PC-9 (cell line): ENCODE measurements at regions not wholly inside any gene's neighbourhood (a gene's known extent, or its start where the extent isn't known, plus 50 kb on each side); places are given as distances from the start of the nearest gene placed in this dataset.

Experiments
- BruUV-seq: library from RNA; stranded (reverse); fragments of 400-500 nt; replicated peaks from 2 replicates; lab custom pipeline; 2021; lab: Mats Ljungman, UMichigan
- CTCF ChIA-PET: fragments of 300-600 bp; sonication (Branson Sonifier 250); formaldehyde crosslinking; loops from one replicate; lab custom pipeline; 2022; ENCODE audit warnings: antibody characterized with exemption; lab: Charles Lee
- POLR2A ChIA-PET: fragments of 300-600 bp; sonication (Branson Sonifier 250); formaldehyde crosslinking; loops from one replicate; lab custom pipeline; 2022; ENCODE audit warnings: antibody characterized with exemption; ENCODE audit not compliant: unreplicated experiment; lab: Charles Lee
- DNase-seq, 2 experiments: peaks; one replicate each; pipeline versions ENCODE4 v3.0.0 to v3.0.0-alpha.2; 2015 to 2022; ENCODE audit warnings: mixed read lengths in 1 of 2
- H2AFZ ChIP-seq: fragments of 200-600 bp; sonication (generic); 2 replicates; pipeline ENCODE4 v1.8.1; 2017; ENCODE audit warnings: antibody characterized with exemption
- H3F3A ChIP-seq: fragments of 200-600 bp; sonication (generic); 2 replicates; pipeline ENCODE4 v1.8.1; 2017; ENCODE audit warnings: antibody characterized with exemption, mild to moderate bottlenecking, low read depth; ENCODE audit not compliant: insufficient read depth
- H3K27ac ChIP-seq: fragments of 200-600 bp; sonication (generic); 2 replicates; pipeline ENCODE4 v1.6.1; 2016; ENCODE audit warnings: mixed run types
- H3K27me3 ChIP-seq: fragments of 200-600 bp; sonication (generic); 2 replicates; pipeline ENCODE4 v1.6.1; 2016; ENCODE audit warnings: low read depth, mixed run types; ENCODE audit not compliant: insufficient read depth
- H3K36me3 ChIP-seq: fragments of 200-600 bp; sonication (generic); 2 replicates; pipeline ENCODE4 v1.6.1; 2016; ENCODE audit warnings: low read depth, mixed run types
- H3K4me1 ChIP-seq: fragments of 200-600 bp; sonication (generic); replicated peaks from 2 replicates; pipeline ENCODE4 v1.6.1; 2016; ENCODE audit warnings: mixed run types; ENCODE audit not compliant: insufficient read depth
- H3K4me2 ChIP-seq: fragments of 200-600 bp; sonication (generic); 2 replicates; pipeline ENCODE4 v1.6.1; 2017; ENCODE audit warnings: mixed run types
- H3K4me3 ChIP-seq: fragments of 200-600 bp; sonication (generic); 2 replicates; pipeline ENCODE4 v1.6.1; 2016; ENCODE audit warnings: mixed run types
- H3K79me2 ChIP-seq: fragments of 200-600 bp; sonication (generic); 2 replicates; pipeline ENCODE4 v1.6.1; 2017; ENCODE audit warnings: low read depth, mixed run types
- H3K9me2 ChIP-seq: fragments of 200-600 bp; sonication (generic); 2 replicates; pipeline ENCODE4 v1.8.1; 2017; ENCODE audit warnings: mild to moderate bottlenecking; ENCODE audit not compliant: insufficient read depth
- H3K9me3 ChIP-seq: fragments of 200-600 bp; sonication (generic); 2 replicates; pipeline ENCODE4 v1.8.1; 2016; ENCODE audit warnings: low read depth; ENCODE audit not compliant: insufficient read depth
- H4K20me1 ChIP-seq: fragments of 200-600 bp; sonication (generic); 2 replicates; pipeline ENCODE4 v1.8.1; 2017; ENCODE audit not compliant: insufficient read depth
- EZH2 ChIP-seq: fragments of 200-600 bp; sonication (generic); IDR thresholded peaks from 2 replicates; pipeline ENCODE4 v1.8.0; 2017; ENCODE audit warnings: antibody characterized with exemption, low read depth
- intact Hi-C: fragments of 100-400 bp; cut with micrococcal nuclease; formaldehyde crosslinking; loops from one replicate; pipeline ENCODE4 v1.10.0; 2022; ENCODE audit not compliant: unreplicated experiment
- TF ChIP-seq, protein P1 (sequence below): fragments of 200-600 bp; sonication (generic); conservative IDR thresholded peaks from 2 replicates; pipeline ENCODE4 v1.6.1; 2017; ENCODE audit warnings: mixed run types, antibody characterized with exemption, mild to moderate bottlenecking, moderate library complexity

DNA sequence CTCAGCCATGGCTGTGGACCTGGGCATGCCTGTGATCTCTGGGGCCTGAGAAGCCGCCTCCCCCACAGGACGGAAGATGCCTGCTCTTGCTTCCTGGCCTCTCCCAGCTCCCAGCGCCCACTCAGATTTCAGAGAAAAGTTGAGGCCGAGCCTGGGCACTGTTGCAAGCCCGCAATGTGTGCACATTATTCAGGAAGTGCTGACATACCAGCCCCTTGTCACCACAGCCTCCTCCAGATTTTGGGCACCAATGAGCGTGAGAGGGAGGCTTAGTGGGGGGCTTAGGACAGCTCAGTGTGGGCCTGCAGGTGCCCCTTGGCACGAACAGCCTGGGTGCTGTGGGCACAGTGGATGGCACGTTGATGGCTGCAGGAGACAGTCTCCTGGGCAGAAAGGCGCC lies 1400.9 kb upstream of the ALCAM start:
- no peak overlapping the region for H3K27ac ChIP-seq
- intact Hi-C loops = no loop called here
- no peak overlapping the region for H3K4me2 ChIP-seq
- no peak overlapping the region for H3K4me3 ChIP-seq
- no peaks in the 10 kb centered on the region for H3K27me3 ChIP-seq
- H3K79me2 ChIP-seq = no peaks in the 10 kb centered on the region
- no TSS peak for BruUV-seq
- no peaks in the 10 kb centered on the region for H3F3A ChIP-seq
- no peaks in the 10 kb centered on the region for H3K4me1 ChIP-seq
- H4K20me1 ChIP-seq = no peaks in the 10 kb centered on the region
- ChIA-PET POLR2A (no interaction called here), CTCF (no interaction called here)
- no peaks in the 10 kb centered on the region for H3K9me3 ChIP-seq
- H2AFZ ChIP-seq = no peak overlapping the region
- TF ChIP-seq, protein P1, sequence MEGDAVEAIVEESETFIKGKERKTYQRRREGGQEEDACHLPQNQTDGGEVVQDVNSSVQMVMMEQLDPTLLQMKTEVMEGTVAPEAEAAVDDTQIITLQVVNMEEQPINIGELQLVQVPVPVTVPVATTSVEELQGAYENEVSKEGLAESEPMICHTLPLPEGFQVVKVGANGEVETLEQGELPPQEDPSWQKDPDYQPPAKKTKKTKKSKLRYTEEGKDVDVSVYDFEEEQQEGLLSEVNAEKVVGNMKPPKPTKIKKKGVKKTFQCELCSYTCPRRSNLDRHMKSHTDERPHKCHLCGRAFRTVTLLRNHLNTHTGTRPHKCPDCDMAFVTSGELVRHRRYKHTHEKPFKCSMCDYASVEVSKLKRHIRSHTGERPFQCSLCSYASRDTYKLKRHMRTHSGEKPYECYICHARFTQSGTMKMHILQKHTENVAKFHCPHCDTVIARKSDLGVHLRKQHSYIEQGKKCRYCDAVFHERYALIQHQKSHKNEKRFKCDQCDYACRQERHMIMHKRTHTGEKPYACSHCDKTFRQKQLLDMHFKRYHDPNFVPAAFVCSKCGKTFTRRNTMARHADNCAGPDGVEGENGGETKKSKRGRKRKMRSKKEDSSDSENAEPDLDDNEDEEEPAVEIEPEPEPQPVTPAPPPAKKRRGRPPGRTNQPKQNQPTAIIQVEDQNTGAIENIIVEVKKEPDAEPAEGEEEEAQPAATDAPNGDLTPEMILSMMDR = no peak
- no peak for TF ChIP-seq EZH2
- H3K9me2 ChIP-seq = peaks cover 3% of the 10 kb centered on the region; the same call in 1 of the 2 replicates
- no peak for DNase-seq
- no peaks in the 10 kb centered on the region for H3K36me3 ChIP-seq

DNA sequence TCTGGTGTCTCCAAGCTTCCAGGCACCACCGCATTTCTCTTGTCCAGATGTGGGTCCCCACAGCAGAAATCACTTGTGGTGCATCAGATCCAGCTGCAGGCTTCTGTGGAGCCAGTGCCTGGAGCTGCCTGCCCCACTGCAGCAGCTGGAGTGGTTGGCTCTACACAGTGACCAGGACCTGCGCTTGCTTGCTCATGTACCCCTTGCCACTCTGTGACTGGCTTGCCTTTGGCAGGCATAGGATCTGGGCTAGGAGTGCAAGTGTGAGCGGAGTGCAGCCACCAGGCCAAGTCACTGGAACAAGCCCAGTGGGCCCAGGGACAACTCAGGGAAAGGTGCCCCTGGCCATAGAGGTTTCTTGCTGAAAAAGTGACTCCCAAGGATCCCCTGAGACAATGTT lies 1400.0 kb upstream of the ALCAM start:
- Histone ChIP-seq H3K79me2 (no peaks in the 10 kb centered on the region), H3F3A (no peaks in the 10 kb centered on the region), H3K4me2 (no peak overlapping the region), H4K20me1 (no peaks in the 10 kb centered on the region), H3K4me1 (no peaks in the 10 kb centered on the region), H3K27ac (no peak overlapping the region), H3K9me2 (peaks cover 8% of the 10 kb centered on the region; the same call in 1 of the 2 replicates), H3K4me3 (no peak overlapping the region), H3K9me3 (no peaks in the 10 kb centered on the region), H3K36me3 (no peaks in the 10 kb centered on the region), H2AFZ (no peak overlapping the region), H3K27me3 (no peaks in the 10 kb centered on the region)
- TF ChIP-seq EZH2 = no peak
- TF ChIP-seq, protein P1 = no peak
- BruUV-seq = no TSS peak
- DNase-seq = no peak
- ChIA-PET CTCF (no interaction called here), POLR2A (interaction anchor here (0.7 kb wide), 1 partner anchor 115 kb away, joined by 6 read pairs; no protein-coding TSS in a partner anchor)
- intact Hi-C loops = no loop called here

DNA sequence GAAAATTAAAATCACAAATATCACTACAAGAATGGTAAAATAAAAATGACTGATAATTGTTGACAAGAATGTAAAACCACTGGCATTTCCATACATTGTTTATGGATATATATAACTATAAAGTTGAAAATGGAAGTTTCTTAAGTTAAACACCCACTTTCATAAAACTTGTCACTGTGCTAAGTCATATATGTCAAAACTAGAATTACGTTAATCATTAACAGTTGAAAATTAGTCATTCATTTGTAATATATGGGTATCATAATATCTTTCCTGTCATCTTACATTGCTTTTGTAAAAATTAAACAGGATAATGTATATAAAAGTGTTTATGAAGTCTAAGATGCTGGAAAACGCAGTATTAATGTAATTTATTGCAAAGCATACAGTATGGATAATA lies 1398.6 kb upstream of the ALCAM start:
- Histone ChIP-seq H3K4me3 (no peak overlapping the region), H3K9me2 (peaks cover 8% of the 10 kb centered on the region; the same call in 1 of the 2 replicates), H3K36me3 (no peaks in the 10 kb centered on the region), H4K20me1 (no peaks in the 10 kb centered on the region), H3K4me2 (no peak overlapping the region), H2AFZ (no peak overlapping the region), H3K27ac (no peak overlapping the region), H3K9me3 (no peaks in the 10 kb centered on the region), H3K4me1 (no peaks in the 10 kb centered on the region), H3K79me2 (no peaks in the 10 kb centered on the region), H3K27me3 (no peaks in the 10 kb centered on the region), H3F3A (no peaks in the 10 kb centered on the region)
- TF ChIP-seq, protein P1 = no peak
- POLR2A ChIA-PET = no interaction called here
- no peak for DNase-seq
- BruUV-seq = no TSS peak
- intact Hi-C loops = no loop called here
- CTCF ChIA-PET = no interaction called here
